ENCODE measurements at regions not wholly inside any gene's neighbourhood (a gene's known extent, or its start where the extent isn't known, plus 50 kb on each side); places are given as distances from the start of the nearest gene placed in this dataset.
"Not testable (repeated sequence)": the region's sequence is repeated elsewhere in the genome, so short reads cannot be mapped to it uniquely, and the experiment has no call there.

DNA sequence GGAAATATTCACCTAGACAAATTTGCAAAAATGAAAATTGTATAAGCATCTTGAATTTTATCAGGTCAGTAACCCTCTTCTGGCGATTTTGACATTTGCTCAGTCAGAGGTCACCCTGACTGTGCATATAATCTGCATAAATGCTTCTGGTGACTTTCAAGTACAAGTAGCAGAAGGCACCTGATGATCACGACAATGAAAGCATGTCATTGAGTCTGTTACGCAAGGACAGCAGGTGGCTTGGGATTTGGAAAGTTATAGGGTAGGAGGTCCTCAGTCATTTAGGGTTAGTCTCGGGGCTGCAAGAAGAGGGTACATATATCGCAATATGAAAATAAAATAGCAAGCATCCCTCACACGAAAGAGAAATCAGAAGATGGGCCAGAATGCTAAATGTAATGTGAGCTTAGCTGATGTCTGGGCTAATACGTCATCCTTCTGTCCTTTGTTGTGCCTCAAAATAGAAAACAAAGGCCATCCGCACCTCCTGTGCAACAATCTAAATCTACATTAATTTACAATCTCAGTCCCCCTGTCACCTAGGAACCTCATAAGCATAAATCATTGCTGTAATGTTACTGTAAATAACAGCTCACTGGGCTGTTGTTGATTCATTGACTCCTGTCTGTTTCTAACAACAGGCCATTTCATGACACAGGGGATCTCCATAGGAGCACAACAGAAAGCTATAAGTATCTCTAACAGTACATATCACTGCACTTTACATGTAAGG is 155.2 kb upstream of the RSPO3 start:
- no peak for DNase-seq (ENCODE audit: low read depth, low spot score)

DNA sequence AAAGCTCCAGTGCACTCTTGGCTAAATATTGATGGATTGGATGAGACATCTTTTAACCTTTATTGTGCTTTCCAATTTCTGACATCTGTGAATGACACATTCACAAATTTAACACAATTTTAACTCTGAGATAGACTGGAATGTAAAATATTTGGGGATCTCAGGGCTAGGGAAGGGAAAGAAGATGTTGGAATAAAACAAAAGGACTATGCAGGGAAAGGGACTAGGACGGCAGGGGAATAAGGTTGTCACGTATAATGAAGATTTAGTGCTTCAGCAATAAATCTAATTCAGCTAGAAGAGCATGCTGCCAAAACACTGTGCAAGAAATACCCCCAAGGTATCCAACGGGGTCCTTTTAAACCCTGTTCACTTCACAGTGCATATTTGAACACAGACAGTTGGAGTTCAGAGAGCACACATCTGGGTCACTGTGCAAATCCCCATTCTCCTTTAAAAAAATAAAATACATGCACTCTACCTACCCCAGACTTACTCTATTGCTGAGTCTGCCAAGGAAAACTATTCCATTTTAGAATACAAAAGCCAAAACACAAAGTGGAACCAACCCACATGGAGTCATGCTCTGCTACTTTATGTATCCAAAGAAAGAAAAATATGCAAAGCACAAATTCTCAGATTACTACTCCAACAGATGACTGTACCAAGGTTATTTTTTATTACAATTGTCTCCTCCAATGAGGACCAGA is 151.0 kb upstream of the RSPO3 start:
- DNase-seq (ENCODE audit: low read depth, low spot score) = peak; percentile 1

DNA sequence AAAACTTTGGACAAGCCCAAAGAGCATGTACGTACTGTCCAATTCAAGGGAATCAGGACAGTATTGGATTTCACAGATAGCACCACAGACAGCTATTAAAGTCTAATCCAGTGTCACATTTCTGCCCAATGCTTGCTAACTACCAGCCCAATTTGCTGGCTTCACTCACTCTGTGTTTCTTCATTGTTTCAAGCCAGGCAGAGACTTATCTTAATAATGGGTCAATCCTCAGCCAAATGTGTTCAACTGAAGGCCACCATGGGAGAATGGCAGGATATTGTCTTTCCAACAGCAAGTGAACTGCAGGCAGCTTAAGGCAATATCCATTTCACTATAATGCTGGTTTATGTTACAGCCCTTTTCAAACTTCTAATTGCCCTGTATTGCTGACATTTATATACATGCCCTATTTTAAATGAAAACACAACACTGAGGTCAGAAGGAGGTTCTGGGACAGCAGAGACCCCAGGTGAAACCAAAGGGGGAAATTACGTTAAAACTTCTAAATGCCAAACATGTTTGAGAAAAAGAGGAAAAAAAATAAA is 142.1 kb upstream of the RSPO3 start:
- no peak for DNase-seq (ENCODE audit: low read depth, low spot score)

DNA sequence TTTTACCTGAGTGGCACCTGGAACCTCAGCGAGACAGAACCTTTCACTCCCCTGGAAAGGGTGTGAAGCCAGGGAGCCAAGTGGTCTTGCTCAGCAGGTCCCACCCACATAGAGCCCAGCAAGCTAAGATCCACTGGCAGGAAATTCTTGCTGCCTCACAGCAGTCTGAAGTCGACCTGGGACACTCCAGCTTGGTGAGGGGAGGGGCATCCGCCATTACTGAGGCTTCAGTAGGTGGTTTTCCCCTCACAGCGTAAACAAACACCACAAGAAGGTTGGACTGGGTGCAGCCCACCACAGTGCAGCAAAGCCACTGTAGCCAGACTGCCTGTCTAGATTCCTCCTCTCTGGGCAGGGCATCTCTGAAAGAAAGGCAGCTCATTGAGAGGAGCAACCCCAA is 134.7 kb upstream of the RSPO3 start:
- DNase-seq (ENCODE audit: low read depth, low spot score) = no peak

DNA sequence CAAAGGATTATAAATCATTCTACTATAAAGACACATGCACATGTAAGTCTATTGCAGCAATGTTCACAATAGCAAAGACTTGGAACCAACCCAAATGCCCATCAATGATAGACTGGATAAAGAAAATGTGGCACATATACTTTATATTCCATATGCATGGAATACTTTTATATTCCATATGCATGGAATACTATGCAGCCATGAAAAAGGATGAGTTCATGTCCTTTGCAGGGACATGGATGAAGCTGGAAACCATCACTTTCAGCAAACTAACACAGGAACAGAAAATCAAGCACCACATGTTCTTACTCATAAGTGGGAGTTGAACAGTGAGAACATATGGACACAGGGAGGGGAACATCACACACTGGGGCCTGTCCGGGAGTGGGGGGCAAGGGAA is 130.3 kb upstream of the RSPO3 start:
- DNase-seq (ENCODE audit: low read depth, low spot score) = not testable (repeated sequence)

DNA sequence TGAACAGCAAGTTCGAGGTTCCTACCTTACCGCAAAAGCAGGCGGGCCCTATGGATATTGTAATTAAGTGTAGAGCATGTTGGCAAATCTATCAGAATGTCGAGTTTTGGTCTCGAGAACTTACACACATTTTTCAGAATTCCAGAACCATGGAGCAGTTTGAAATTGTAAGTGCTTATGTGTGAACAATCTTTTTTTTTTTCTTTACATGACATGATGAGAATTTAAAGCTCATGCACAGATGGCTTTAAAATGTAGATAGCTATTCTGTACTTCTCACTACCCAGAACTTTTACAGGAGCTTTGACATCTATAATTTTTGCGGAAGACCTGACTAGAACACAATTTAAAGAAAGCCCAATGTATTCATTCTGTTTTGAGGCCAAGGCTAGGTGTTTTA is 117.8 kb upstream of the RSPO3 start:
- DNase-seq (ENCODE audit: low read depth, low spot score) = no peak

DNA sequence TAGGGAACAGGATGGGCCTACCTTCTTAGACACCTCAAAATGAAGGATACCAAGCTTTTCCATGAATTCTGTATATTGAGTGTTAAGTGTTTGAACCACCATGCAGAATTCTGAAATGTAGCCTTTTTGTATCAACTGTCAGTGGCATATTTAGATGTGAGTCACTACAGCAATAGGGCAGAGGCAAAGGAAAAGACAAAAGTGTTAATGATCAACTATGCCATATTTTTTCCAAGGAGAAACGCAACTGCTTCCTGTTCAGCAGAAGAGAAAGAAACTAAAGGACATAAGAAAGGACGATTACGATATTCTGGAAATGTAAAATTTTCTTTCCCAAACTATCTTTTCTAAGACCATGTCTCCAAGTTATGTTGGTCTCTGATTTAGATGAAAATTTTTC is 104.6 kb upstream of the RSPO3 start:
- no peak for DNase-seq (ENCODE audit: low read depth, low spot score)

DNA sequence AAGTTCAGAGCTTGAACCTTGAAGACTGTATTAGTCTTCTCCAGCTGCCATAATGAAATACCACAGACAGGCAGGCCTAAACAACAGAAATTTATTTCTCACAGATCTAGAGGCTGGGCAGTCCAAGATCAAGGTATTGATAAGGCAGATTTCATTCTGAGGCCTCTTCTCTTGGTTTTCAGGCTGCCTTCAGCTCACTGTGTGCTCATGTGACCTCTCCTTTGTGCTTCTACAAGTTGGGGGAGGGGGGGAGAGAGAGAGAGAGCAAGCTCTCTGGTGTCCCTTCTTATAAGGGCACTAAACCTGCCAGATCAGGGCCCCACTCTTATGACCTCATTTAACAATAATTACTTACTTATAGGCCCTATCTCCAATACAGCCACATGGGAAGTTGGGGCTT is 102.6 kb upstream of the RSPO3 start:
- no peak for DNase-seq (ENCODE audit: low read depth, low spot score)

DNA sequence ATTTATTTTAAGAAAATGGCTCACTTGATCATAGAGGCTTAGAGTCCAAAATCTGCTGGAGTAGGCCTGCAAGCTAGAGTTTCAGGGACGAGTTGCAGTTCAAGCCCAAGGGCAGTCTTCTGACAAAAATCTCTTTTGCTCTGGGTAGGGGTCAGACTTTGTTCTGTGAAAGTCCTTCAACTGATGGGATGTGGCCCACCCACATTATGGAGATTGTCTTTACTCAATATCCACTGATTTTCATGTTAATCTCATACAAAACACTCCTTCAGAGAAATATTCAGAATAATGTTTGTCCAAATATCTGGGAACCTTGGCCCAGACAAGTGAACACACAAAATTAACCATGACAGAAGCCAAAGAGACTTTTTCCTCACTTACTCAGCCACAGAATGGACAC is 98.6 kb upstream of the RSPO3 start:
- no peak for DNase-seq (ENCODE audit: low read depth, low spot score)

DNA sequence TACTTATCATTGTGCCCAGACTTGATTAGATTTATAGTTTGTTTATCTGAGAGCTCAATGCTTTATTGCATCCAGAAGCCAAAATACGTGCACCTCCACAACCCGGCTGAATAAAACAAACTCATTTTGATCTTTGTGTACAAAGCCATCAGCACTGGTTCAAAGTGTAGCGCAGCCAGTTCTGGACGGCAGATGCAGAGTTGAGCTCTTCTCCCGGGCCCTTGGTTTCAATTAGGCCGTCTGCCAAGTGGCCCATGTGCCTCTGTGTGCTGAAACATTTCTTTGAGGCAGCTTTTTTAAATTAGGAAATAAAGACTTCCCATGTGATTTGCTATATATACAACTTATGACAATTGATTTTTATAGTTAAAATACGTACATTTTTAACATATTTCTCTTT is 96.2 kb upstream of the RSPO3 start:
- no peak for DNase-seq (ENCODE audit: low read depth, low spot score)

DNA sequence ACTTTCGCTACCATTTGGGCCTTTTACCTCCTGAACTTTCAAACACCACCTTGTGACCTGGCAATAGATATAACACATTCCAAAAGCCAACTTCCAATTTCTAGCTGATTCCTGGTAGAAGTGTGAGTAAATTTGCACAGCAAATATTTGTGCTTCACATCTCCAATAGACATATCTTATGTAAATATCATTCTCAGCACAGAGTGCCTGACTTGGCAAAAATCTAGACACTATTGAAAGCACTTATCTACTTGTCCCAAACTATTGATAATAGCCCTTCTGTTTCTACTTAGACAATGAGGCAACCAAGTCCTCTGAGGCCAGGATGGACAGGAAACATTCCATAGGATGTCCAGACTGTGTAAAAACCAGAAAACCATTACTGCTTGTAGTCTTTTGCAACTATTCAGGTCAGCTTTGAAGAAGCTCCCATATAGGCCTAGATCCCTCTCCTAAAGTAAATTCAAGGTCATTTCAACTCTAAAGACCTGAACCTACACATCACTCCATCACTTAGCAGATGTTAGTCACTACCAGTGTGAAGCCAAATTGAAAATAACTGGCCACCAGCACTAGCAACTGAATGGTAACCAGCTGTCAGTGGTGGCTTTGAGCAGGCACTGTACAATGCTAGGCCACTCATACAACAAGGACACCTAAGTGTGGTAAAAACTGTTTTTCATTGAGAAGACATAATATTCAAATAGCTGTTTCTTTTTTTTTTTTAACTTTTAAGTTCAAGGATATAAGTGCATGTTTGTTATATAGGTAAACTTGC is 95.3 kb upstream of the RSPO3 start:
- no peak for DNase-seq (ENCODE audit: low read depth, low spot score)

DNA sequence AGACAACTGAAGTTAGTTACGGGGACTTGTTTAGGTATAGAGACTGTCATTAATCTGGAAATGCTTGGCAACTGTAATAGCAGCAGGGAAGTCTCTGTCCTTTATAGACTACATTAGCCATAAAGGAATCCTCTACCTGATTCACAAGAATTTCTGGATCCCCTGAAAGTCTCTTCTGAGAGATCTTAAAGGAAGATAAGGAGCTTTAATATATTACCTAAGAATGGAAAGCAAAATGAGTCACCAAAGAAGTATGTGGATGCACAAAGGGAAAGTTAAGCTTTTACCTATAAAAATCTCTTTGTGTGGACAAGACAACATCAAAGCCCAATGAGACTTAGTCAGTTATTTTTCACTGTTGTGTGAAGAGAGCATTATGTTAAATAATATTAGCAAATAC is 92.2 kb upstream of the RSPO3 start:
- no peak for DNase-seq (ENCODE audit: low read depth, low spot score)

DNA sequence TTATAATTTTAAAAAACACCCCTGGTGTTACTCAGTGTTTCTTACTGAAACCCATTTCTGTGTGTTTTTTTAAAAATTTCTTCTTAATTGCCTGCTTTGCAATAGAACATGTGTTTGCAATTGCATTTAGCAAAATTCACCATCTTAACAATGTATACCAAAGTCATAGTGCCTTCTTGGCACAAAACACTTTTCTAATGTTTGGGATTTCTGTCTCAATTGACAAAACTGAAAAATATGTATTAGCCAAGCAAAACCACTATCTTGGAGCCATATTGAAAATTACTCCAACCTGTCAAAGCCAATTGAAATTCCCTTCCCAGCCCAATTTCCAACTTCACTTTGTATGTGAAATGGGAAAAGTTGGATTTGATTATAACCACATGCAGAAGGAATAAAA is 88.4 kb upstream of the RSPO3 start:
- no peak for DNase-seq (ENCODE audit: low read depth, low spot score)

DNA sequence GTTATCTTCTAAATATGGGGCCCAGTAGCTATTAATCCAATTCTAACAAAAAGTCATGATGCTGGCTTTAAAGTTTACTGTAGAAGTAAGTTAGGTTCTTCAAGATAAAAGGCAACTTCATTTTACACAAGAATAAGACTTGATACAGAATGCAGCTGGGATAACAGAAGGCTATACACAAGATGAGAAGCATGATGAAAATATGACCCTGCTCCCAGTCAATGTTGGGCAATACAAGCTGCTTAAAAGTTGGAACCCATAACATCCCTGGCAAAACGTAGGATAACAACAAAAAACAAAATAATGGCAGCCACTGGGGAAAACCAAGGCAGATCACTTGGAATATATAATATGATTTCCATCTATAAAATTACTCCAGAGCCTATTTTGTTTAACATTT is 87.6 kb upstream of the RSPO3 start:
- DNase-seq (ENCODE audit: low read depth, low spot score) = no peak

DNA sequence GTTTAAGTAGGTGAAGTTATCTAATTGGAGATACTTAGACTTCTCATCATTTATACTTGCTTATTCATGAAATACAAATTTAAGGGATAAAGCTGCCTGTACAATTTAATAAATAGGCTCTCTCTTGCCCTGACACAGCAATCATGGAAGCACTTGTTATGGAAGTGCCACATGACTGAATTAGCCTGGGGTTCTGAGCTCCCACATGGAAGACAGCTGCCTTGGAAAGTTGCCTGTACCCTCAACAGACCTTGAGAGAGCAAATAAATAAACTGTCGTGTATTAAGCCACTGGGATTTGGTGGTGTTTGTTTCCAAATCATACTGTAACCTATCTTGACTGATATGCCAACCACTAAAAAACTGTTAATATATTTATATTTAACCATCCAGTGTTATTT is 87.0 kb upstream of the RSPO3 start:
- DNase-seq (ENCODE audit: low read depth, low spot score) = no peak

DNA sequence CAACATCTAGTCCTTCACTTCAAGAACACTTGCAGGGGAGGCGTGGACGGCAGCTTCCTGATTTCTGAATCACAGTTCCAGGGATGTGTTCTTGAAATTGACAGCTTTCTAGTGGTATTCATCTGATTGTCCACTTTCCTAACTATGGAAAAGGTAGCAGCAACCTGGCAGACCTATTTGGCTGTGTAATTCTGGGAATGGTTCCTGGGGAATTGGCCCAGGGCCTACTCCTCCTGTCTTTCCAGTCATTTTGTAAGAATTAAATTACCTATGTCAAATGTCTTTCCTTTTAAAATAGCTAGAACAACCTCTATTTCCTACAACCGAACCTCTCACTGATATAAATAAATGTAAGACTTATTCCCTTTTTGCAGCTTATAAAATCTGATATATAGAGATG is 85.5 kb upstream of the RSPO3 start:
- DNase-seq (ENCODE audit: low read depth, low spot score) = no peak

DNA sequence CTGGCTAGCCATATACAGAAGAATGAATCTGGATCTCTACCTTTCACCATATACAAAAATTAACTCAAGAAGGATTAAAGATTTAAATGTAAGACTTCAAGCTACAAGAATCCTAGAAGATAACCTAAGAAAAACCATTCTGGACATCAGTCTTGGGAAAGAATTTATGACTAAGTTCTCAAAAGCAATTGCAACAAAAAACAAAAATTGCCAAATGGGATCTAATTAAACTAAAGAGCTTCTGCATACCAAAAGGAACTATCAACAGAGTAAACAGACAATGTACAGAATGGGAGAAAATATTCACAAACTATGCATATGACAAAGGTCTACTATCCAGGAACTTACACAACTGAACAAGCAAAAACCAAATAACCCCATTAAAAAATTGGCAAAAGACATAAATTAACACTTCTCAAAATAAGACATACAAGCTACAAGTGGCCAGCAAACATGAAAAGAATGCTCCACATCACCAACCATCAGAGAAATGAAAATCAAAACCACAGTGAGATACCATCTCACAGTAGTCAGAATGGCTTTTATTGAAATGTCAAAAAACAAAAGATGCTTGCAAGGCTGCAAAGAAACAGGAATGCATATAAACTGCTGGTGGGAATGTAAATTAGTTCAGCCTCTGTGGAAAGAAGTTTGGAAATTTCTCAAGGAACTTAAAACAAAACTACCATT is 66.8 kb upstream of the RSPO3 start:
- DNase-seq (ENCODE audit: low read depth, low spot score) = no peak

DNA sequence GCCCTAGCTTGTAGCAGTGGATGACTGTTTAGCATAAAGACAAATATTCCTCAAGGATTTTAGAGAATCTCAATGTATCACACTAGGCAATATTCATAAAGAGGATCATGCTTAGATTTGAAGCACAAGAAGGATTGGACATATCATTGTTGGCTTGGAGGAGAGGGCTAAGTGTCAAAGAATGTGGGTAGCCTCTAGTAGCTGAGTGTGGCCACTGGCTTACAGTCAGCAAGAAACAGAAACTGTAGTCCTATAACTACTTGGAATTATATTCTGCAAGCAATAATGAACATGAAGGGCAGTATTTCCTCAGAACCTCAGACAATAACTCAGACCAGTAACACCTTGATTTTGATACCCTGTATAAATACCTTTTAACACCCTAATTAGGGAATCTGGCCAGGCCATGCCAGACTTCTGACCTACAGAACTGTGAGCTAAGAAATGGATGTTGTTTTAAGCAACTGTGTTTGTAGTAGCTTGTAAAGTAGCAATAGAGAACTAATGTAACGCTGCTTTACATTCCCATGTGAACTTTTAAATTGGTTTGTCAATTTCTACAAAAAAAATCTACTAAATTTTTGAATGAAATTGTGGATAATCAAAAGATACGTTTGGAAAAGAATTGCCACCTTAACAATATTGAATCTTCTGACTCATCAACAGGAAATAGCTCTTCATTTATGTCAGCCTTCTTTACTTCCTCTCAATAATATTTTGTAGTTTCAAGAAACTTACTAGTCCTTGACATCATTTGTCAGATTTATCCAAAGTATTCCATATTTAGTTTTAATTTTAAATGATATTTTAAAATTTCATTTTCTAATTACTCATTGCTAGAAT is 65.2 kb upstream of the RSPO3 start:
- no peak for DNase-seq (ENCODE audit: low read depth, low spot score)

DNA sequence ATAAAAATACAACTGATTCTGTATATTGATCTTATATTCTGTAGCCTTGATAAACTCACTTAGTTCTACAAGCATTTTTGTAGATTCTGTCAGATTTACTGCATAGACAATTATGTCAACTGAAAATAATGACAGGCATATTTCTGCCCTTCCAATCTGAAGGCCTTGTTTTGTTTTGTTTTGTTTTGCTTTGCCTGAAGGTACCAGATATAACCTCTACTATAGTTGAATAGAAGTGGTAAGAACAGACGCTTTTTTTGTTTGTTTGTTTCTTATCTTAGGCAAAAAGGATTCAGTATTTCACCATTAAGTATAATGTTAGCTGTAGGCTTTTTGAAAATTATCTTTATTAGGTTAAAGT is 64.6 kb upstream of the RSPO3 start:
- no peak for DNase-seq (ENCODE audit: low read depth, low spot score)

DNA sequence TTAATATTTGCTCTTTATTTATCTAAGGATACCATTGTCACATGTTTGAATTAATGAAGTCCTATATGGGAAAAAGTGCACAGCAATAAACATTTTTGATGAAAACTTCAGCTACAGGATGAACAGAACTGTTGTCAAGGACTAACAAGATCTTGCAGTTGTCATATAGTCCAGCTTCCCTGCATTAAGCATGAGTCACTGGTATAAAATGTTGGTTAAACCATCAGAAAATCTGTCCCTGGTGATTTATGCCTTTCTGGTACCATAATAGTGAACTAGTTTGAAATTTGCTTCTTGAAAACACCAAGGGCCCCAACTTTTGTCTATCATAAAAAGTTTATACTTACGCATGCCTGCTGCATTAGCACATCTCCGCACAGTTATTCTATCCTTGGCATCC is 60.4 kb upstream of the RSPO3 start:
- no peak for DNase-seq (ENCODE audit: low read depth, low spot score)

DNA sequence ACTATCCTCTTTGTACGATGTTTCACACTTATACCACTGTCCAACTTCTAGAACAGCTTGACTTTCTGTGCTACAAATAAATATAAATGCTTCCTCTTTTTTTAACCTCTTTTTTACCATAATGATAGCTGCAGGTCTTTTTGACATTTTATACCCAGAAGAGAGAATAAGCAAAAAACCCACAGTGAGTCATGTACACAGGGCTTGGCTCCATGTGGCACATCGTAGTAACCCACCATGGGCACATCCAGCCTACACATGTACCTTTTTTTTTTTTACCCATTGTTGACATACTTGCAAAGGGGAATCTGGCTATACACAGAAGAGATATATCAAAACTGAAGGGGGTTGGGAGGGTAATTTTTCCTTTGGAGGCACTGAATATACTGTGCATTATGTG is 59.5 kb upstream of the RSPO3 start:
- no peak for DNase-seq (ENCODE audit: low read depth, low spot score)
